ENCODE measurements at regions not wholly inside any gene's neighbourhood (a gene's known extent, or its start where the extent isn't known, plus 50 kb on each side); places are given as distances from the start of the nearest gene placed in this dataset.

DNA sequence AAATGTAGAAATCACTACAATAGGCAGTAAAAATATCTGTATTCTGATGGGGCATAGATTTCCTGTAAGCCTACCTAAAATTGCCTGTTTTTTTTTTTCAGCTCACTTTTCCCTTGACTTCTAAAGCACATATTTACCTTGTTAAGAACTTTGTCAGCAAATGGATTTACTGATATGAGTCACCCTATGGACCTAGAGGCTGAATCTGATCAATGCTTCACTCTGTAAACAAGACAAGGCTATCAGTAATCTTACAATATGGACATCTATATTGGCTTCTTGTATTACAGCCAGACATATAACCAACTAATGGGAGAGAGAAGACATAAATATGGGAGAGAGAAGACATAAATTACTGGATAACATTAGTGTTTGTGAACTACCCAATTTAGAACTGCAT, 792.7 kb upstream of the CHD1 start:
- no peak for DNase-seq (ENCODE audit: low spot score)

DNA sequence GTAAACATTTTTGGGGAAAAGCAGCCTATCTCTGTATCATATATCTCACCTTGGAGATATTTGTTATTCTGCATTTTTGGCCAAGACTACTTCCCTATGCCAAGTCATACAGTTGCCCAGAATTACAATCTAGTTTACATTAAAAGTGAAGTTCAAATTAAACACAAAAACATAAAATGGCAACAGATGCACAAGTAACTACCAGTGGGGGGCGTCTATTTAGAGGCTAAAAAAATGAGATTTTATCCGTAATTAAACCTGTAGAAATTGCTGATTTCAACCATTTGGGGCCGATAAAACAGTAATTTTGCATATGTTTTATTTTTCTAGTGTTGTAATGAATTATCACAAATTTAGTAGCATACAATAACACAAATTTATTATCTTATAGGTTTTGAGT, 787.1 kb upstream of the CHD1 start:
- no peak for DNase-seq (ENCODE audit: low spot score)

DNA sequence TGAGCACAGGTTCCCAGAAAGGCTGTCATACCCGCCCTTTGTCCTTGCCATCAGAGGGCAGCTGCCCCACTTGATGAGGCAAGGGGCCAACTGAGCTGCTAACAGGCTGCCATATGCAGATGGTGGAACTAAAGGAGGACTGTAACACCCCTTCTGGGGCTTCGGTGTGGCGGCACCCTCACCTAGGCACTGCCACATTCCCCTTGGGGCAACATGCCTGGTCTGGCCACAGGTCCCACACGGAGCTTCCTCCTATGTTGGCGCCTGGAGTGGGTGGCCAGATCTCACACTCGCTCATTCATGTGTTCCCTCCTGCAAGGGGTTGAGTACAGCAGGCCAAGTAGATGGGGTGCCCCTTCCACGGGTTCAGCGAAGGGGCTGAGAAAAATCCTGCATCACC, 777.4 kb upstream of the CHD1 start:
- no peak for DNase-seq (ENCODE audit: low spot score)

DNA sequence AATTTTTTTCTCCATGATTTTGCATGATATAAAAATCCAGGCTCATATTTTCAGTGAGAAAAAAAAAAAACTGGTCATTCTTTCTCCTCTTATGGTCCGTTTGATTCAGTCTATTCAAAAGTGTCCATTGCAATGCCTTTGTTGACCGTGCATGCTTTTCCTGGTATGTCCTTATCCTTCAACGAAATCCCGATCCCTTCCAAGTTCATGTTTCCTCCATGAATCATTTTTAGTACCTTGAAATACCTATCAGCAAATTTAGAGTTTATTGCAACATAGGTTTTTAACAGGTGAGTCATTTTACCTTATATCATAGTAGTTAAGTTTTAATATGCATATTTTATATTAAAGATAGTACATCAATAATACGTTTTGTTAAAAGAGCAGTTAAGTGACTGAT, 773.8 kb upstream of the CHD1 start:
- no peak for DNase-seq (ENCODE audit: low spot score)

DNA sequence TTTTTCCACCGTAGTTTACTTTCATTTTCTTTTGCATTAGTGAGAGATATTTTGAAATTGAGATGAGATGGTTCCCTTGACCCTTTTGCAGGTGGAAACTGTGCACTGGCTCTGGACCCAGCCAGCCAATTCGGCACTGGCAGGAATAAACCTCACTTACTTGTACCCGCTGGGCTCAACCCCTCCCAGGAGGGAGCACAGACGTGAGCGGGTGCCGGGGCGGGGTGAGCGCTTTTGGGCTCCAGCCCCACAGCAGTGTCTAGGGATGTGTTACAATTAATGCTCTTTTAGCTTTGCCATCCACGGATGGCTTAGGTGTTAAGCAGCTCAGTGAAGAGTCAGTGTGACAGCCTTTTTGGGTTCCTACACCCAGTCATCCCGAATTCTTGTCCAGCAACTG, 766.1 kb upstream of the CHD1 start:
- DNase-seq (ENCODE audit: low spot score): no peak

DNA sequence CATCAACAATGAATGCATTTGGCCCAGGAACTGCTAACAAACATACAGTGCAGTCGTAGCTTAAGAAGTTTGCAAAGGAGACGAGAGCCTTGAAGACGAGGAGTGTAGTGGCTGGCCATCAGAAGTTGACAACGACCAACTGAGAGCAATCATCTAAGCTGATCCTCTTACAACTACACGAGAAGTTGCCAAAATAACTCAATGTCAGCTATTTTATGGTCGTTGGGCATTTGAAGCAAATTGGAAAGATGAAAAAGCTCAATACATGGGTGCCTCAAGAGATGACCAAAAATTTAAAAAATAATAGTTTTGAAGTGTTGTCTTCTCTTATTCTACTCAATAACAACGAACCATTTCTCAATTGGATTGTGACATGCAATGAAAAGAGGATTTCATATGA, 757.7 kb upstream of the CHD1 start:
- no peak for DNase-seq (ENCODE audit: low spot score)

DNA sequence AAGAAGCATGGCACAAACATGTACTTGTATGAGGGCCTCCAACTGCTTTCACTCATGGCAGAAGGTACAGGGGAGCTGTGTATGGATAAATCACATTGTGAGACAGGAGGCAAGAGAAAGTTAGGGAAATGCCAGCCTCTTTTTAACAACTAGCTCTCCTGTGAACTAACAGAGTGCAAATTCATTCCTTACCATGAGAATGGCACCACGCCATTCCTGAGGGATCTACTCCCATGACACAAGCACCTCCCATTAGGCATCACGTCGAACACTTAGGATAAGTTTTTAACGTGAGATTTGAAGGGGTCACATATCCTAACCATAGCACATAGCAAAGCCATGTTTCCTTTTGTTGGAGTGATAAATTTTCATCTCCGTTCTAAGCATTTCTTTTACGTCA, 747.2 kb upstream of the CHD1 start:
- no peak for DNase-seq (ENCODE audit: low spot score)

DNA sequence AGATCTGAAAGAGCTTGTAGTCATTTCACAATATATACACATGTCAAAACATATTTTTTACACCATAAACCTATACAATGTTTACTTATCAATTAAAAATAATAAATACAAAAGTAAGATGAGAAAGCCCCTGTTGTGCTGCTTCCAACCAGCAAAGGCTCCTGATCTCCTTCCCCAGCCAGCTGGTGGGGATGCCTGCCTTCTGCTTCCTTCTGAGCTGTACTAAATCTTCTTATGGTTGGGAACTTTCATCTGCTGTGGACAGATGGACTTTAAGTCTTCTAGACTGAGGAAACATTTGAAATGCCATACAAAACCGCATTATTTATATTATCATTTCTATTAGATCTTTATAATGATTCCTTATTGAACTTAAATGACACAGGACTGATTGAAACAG, 745.3 kb upstream of the CHD1 start:
- no peak for DNase-seq (ENCODE audit: low spot score)

DNA sequence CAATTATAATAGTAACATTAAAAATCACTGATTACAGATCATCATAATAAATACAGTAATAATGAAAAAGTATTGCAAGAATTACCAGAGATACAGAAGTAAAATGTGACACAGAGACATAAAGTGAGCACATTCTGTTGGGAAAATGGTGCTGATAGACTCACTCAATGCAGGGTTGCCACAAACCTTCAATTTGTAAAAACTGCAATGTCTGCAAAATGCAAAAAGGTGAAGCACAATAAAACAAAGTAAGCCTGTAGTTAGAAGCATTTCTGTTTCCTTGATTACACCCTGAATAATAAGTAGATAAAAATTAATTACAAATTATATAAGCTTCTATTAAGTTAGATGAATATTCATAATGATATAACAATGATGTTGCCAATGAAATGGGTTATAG, 736.2 kb upstream of the CHD1 start:
- DNase-seq (ENCODE audit: low spot score): no peak

DNA sequence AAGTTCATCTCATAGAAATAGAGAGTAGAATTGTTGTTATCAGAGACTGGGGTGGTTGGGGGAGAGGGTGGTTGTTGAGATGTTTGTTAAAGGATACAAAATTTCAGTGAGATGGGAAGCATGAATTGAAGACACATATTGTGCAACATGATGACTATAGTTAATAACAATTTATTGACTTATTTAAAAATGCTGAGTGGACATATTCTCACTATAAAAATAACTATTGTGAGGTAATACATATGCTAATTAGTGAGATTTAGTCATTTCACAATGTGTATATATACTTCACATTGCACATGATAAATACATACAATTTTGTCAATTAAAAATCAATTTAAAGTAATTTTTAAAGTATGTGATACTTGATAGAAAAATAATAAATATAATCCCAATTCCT, 722.5 kb upstream of the CHD1 start:
- DNase-seq (ENCODE audit: low spot score): no peak

DNA sequence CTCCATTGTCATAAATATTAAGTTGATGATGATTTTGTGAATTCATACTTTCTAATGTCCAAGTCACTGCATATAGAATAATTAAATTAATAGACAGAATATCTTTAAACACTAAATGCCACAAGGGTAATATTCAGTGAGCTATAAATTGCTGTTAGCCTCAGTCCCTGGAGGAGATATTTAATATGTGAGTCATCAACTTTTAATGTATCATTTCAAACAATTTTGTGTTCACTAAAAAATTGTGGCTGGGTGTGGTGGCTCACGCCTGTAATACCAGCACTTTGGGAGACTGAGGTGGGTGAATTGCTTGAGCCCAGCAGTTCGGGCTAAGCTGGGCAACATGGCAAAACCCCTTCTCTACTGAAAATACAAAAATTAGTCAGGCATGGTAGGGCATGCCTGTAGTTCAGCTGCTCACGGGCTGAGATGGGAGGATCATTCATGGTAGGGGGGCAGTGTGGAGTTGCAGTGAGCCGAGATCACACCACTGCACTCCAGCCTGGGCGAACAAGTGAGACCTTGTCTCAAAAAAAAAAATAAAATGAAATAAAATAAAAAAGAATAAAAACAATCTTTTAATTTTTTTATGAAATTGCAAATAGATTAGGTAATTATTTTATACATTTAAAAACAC, 717.3 kb upstream of the CHD1 start:
- DNase-seq (ENCODE audit: low spot score): no peak

DNA sequence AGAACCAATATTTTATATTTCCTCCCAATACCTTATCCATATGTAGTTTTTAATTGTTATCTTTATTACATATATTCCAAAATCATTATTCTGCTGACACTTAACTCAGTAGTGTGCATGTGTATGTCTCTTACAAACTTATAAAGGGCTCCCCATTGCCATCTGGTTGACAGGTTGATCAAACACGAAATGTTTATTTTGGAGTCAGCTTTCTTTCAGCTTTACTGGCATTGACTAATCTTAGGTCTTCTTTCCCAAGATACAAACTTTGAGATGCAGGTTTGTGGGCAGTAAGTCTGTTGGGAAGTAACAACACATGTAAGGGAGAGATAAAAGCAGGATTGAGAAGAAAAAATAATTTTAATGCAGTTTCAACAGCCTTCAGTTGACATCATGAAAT, 716.0 kb upstream of the CHD1 start:
- no peak for DNase-seq (ENCODE audit: low spot score)

DNA sequence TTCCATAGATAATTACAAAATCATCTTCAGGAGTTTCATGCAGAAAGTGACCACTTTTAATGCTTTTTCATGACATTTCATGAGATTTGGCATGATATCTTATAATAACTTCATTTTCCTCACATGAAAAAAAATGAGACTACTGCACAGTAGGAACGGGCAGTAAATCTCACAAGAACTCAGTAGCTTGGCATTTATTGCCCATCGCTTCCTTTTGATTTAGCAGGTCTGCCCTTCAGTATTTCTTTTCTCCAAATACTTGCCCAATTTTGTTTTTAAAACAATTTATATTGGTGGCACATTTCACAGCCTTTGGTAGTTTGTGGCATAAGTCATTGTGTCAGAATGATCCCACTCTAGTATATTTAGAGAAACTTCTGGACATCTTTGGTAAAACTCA, 711.8 kb upstream of the CHD1 start:
- no peak for DNase-seq (ENCODE audit: low spot score)

DNA sequence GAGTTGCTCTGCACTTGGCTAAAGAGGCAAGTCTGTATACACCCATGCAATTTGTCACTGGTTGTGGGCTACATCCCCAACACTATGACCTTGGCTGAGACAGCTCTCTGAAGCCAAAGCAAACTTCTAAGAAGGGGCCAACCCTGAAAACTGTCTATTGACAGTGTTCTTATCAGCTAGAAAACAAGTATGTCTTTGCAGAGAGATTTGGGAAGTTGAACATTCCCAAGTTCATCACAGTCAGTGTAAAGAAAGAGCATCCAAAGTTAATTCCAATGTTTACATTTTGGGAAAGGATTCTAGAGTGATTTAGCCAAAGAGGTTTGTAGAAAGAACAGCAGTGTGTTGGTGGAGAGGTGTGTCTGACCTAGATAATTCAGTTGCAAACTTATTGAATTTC, 711.1 kb upstream of the CHD1 start:
- no peak for DNase-seq (ENCODE audit: low spot score)

DNA sequence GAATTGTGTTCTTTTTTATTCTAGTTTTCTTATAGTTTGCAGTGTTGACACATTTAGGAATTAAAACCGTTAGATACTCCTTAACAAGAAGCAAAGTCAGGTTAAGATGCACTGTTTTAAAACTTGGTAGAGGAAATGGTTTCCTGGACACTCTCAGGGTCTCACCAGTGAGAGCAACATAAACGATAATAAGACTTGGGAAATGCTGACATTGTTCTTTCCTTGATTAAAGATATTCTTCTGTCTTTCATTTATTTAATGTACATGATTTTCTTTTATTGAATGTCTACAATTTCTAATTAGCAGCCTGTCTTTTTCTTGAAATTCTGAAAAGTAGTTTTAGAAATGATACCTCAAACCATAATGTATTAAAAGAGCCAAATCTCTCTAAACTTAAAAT, 707.9 kb upstream of the CHD1 start:
- DNase-seq (ENCODE audit: low spot score): no peak

DNA sequence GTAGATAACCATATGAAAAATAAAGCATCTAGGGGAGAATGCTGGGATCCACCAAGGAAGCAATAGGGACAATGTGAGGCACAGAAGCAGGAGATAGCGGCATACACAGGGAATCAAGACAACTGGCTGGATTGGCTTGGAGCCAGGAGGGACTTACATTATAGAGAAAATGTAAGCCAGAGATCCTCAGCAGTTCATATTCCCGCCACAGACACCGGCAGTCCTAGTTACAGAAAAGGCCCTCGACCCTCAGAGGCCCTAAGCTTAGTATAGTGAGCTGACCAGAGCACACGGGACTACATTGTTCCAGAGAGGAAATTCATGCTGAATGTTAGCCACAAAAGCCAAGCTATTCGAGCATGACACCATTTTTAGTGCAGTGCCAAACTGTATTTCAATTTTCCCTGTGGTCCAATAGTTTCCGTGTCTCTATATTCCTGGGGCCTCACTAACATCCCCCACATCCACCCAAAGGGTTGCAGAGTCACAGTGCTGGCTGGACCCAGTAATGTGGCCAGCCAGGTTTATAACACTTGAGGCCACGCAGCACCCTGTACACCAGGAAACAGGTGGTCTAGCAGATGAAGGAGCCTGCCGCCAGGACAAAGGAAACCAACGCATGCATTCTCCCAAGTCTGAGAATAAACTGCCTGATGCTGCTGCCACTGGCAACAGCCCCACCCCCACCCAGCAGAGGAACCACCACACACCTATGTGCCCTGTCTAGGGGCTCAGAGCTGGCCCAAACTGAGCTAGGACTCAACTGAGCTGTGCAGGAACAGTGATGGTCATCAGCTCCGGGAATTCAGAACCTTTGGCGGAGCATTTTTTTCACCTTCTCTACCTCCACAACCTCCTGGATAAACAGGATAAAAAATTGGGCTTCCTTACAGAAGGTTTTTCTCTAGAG, 693.2 kb upstream of the CHD1 start:
- no peak for DNase-seq (ENCODE audit: low spot score)

DNA sequence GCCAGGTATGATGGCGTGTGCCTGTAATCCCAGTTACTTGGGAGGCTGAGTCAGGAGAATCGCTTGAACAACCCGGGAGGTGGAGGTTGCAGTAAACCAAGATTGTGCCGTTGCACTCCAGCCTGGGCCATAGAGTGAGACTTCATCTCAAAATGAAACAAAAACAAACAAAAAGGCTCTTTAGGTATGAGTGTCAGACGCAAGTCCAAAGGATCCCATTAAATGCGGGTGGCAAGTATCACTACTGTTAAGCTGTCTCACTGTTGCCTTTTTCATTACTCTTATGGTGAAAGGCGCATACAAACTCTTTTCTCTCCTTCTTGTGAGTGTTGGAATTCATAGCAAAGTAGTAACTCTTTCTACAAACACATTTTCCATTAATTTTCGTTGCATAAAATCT, 688.5 kb upstream of the CHD1 start:
- DNase-seq (ENCODE audit: low spot score): no peak

DNA sequence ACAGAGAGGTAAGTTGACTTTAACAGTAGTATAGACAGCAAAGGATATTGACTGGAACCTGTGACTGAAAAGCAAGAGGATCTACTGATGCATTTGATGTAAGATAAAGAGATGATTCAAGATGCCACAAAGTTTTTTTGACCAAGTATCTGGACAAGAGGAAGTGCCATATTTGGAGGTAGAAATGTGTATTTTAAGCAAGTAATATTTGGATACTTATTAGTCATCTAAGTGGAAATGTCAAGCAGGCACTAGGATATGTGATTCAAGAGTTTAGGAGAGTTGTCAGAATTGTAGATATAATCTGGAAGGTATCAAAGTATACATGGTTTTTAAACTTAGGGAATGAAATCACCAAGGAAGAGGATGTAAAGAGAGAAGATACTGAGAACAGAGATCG, 686.1 kb upstream of the CHD1 start:
- no peak for DNase-seq (ENCODE audit: low spot score)

DNA sequence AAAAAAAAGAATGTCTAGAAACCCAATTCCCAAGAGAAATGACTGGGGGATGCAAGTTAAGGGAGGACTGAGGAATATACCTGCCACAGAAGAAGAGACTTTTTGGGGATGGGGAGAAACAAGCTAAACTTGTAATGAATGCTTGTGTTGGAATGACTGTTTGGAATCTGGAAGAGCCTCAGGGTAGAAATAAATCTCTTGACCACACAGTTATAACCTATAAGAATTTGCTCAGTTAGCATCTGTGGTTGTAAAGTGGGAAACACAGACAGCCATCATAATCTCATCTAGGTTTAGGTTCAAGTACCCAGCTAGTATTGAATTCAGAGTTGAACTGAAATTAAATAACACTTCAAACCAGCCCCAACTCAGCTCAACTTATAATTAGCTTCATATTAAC, 678.3 kb upstream of the CHD1 start:
- DNase-seq (ENCODE audit: low spot score): no peak

DNA sequence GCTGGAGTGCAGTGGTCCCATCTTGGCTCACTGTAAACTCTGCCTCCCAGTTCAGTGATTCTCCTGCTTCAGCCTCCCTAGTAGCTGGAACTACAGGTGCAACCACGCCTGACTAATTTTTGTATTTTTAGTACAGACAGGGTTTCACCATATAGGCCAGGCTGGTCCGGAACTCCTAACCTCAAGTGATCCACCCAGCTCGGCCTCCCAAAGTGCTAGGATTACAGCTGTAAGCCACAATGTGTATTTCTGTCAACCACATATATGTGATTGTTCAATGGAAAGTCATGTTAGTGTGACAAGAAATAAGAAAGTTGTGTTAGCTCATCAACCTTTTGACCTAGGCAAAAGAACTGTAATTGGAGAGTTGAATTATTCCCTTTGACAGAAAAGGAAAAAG, 677.1 kb upstream of the CHD1 start:
- no peak for DNase-seq (ENCODE audit: low spot score)

DNA sequence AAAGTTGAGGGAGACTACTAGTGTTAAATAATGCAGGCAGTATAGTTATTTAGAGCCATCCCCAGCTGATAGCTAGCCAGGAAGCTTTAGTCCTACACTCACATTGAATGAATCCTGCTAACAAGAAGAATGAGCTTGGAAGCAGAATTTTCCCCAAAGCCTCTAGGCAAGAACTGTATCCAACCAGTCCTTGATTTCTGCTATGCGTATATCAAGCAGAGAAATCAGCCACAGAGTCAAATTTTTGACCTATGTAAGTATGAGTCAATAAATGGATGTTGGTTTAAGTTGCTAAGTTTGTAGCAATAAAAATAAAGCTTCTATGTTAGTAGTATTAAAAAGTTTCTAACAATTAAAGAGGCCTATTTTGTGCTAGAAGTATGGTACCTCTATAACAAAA, 672.1 kb upstream of the CHD1 start:
- no peak for DNase-seq (ENCODE audit: low spot score)

DNA sequence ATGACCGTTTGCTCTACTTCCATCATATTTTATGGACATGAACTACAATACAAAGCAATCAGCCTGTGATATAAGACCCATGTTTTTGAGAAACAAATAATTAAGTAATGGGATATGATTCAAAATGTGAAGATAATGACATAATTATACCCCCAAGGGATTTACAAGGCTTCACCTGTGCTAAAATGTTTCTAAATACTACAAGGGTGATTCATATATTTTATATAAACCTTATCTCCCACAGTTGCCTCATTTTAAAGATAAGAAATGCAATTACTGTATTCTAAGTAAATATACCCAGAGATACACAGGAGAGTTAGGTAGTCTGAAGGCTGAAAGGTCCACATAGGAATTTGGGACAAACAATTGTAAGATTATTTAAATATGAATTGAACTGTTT, 662.0 kb upstream of the CHD1 start:
- DNase-seq (ENCODE audit: low spot score): no peak

DNA sequence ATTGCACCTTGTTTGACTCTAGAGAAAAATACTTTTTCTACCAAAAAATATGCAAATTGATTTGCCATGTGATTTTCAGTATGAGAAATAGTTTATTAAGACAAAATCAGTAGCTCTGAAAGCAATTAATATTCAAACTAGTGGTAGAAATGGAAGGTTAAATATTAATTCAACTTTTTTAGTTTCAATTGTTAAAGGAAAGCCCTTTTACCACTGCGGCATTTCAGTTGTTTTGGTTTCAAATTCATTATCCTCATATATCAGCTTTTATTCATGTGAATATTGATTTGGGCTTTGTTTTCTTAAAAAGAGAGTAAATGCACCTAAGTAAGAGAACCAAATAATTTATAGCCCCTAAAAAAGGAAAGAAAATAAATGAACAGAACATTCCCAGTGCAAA, 660.6 kb upstream of the CHD1 start:
- DNase-seq (ENCODE audit: low spot score): no peak

DNA sequence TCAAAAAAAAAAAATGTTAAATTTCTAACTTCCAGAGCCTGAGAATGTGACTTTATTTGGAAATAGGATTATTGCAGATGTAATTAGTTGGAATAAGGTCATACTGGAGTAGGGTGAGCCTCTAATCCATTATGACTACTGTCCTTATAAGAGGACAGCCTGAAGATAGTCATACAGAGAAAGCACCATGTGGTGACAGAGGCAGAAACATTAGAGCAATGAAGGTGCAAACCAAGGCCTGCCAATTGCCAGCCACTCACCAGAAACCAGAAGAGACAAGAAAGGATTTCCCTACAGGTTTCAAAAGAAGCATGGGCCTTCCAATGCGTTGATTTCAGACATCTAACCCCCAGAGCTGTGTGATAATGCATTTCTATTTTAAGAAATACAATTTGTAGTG, 659.2 kb upstream of the CHD1 start:
- no peak for DNase-seq (ENCODE audit: low spot score)
